ENCODE measurements at regions not wholly inside any gene's neighbourhood (a gene's known extent, or its start where the extent isn't known, plus 50 kb on each side); places are given as distances from the start of the nearest gene placed in this dataset.

DNA sequence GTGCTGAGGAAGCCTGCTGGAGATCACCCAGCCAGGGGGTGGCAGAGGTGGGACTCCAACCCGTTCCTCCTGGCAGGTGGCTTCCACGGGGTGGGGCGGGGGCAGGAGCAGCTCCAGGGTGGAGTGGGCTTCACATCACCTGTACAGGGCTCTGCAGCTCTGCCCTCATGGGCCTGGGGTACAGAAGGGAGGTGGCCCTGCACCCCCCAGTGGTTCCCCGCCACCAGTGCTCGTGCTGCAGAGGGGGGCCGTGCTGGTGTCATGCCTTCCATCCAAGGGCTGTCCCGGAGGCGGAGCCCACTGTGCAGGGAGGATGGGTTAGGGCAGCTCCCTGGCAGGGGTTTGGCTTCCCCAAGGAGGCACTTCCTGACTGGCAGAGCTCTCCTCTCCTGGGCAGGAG, 76.4 kb upstream of the SHISAL1 start:
- TF ChIP-seq, protein P1, sequence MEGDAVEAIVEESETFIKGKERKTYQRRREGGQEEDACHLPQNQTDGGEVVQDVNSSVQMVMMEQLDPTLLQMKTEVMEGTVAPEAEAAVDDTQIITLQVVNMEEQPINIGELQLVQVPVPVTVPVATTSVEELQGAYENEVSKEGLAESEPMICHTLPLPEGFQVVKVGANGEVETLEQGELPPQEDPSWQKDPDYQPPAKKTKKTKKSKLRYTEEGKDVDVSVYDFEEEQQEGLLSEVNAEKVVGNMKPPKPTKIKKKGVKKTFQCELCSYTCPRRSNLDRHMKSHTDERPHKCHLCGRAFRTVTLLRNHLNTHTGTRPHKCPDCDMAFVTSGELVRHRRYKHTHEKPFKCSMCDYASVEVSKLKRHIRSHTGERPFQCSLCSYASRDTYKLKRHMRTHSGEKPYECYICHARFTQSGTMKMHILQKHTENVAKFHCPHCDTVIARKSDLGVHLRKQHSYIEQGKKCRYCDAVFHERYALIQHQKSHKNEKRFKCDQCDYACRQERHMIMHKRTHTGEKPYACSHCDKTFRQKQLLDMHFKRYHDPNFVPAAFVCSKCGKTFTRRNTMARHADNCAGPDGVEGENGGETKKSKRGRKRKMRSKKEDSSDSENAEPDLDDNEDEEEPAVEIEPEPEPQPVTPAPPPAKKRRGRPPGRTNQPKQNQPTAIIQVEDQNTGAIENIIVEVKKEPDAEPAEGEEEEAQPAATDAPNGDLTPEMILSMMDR (IDR thresholded peaks at IDR 0.05): no peak
- no peak for TF ChIP-seq POLR2AphosphoS5 (IDR thresholded peaks at IDR 0.05)

Measured in prostate gland (tissue), 2 donors.